Spleen (tissue), 7 donors: ENCODE measurements at regions not wholly inside any gene's neighbourhood (a gene's known extent, or its start where the extent isn't known, plus 50 kb on each side); places are given as distances from the start of the nearest gene placed in this dataset.

ENCODE experiments used
- CTCF ChIP-seq, 11 experiments: fragments of 200-600 bp in 7 of 11; fragments of 450-650 bp in 4 of 11; sonication (generic) in 4 of 11; IDR thresholded peaks in 8 of 11; conservative IDR thresholded peaks in 3 of 11; 1 replicate in 7 of 11; 2 replicates in 4 of 11; pipeline versions ENCODE4 v1.4.0 to v1.8.0; 2016 to 2021; ENCODE audit warnings: antibody characterized with exemption in 11 of 11, inconsistent platforms in 4 of 11, mild to moderate bottlenecking in 1 of 11
- POLR2A ChIP-seq, 3 donors: fragments of 450-650 bp; IDR thresholded peaks; one replicate each; pipeline ENCODE4 v1.5.1; 2017; ENCODE audit warnings: antibody characterized with exemption in 3 of 3, mild to moderate bottlenecking in 1 of 3
- donor health status: DM: no; HTN: no; CAD: no; lungs with moderate emphysema.
- donor health status: DM: no; HTN: no; CAD: no.
- donor health status: DM: no; HTN: no; CAD: no.

- TF ChIP-seq CTCF (IDR thresholded peaks at IDR 0.05 in 8 of 11, conservative IDR thresholded peaks at IDR 0.05 in 3 of 11) (no peak), POLR2A (IDR thresholded peaks at IDR 0.05) (no peak)
Observed at GRCh38 chr16:9381905-9382304, 290.5 kb downstream of the HAPSTR1 start.
